ENCODE measurements at regions not wholly inside any gene's neighbourhood (a gene's known extent, or its start where the extent isn't known, plus 50 kb on each side); places are given as distances from the start of the nearest gene placed in this dataset.
"Not testable (repeated sequence)": the region's sequence is repeated elsewhere in the genome, so short reads cannot be mapped to it uniquely, and the experiment has no call there.

DNA sequence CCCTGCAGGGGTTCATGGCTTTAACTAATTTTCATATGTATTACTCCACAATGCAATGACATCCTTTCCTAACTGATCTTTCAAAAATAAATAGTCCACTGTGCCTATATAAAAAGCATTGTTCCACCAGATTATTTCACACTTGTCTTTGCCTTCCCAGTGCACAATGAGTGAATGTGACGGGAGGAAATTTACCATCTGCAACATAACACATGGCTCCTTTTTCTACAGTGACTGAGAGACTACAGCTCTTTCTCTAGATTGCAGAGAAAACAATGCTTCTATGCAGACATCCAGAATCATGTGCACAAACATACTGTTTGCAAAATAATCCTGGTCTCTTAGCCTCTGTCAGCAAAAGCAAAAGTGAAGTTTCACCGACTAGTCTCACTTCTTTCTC lies 483.7 kb upstream of the PIK3R1 start:
- Histone ChIP-seq H3K27me3 (no peaks in the 10 kb centered on the region), H3K4me3 (no peak overlapping the region), H3K4me1 (no peaks in the 10 kb centered on the region), H3K9me3 (no peaks in the 10 kb centered on the region), H3K27ac (no peak overlapping the region), H3K36me3 (no peaks in the 10 kb centered on the region)
- no peak for DNase-seq
- TF ChIP-seq POLR2A (IDR thresholded peaks at IDR 0.05) (no peak), CTCF (IDR thresholded peaks at IDR 0.05) (no peak)

DNA sequence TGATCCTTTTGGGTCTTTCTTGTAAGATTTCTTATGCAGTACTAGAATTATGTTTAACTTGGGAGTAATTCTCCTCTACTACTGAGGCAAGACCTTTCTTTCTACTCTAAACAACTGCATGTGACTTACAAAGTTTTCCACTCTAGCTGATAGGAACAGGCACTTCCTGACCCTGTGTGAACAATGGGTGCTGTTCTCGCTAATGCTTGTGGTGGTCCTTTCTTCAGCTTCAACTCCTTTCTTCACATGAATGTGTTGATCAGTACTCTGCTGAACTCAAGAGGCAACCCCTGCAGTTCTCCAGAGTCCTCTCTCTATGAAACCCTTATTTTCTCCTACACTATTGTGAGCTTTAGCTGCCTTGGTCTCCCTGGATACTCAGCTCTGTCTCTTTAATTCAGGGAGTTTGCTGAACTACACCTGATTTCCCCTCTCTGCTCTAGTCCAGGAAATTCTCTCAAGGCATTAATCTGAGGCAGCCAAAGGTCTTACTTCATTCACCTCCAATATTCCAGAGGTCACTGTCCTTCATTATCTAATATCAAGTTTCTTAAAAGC lies 484.6 kb upstream of the PIK3R1 start:
- H3K4me3 ChIP-seq, result no peak overlapping the region
- H3K4me1 ChIP-seq, result no peaks in the 10 kb centered on the region
- no peaks in the 10 kb centered on the region for H3K36me3 ChIP-seq
- no peaks in the 10 kb centered on the region for H3K9me3 ChIP-seq
- H3K27me3 ChIP-seq, result no peaks in the 10 kb centered on the region
- no peak overlapping the region for H3K27ac ChIP-seq
- DNase-seq, result no peak
- TF ChIP-seq POLR2A (IDR thresholded peaks at IDR 0.05), result no peak
- no peak for TF ChIP-seq CTCF (IDR thresholded peaks at IDR 0.05)

DNA sequence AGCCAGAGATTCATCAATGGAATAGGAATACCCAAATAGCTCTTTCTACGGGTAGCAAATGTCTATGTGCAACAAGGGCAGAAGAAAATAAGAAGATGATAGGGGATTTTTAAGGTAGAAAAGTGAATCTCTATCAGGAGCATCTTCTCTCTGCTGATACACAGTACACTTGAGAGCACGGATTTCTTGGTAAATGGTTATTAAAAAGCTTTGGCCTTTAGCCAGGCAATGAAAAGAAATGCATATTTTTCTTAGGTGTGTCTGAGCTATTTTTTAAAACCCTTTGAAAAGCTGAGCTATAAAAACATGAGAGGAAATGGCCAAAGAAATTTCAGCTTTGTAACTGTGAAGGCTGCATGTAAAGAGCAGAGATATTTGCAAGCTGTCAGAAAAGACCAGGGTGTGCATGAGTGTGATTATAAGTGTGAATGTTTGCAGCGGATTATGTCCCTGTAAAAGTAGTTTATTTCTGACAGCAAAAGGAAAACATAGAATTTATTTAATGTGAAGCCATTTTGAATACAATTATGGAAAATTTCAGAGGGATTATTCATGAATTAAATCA lies 487.1 kb upstream of the PIK3R1 start:
- no peak for DNase-seq
- Histone ChIP-seq H3K36me3 (no peaks in the 10 kb centered on the region), H3K4me1 (no peaks in the 10 kb centered on the region), H3K27me3 (no peaks in the 10 kb centered on the region), H3K4me3 (no peak overlapping the region), H3K27ac (no peak overlapping the region), H3K9me3 (no peaks in the 10 kb centered on the region)
- TF ChIP-seq POLR2A (IDR thresholded peaks at IDR 0.05), result no peak
- TF ChIP-seq CTCF (IDR thresholded peaks at IDR 0.05), result no peak

DNA sequence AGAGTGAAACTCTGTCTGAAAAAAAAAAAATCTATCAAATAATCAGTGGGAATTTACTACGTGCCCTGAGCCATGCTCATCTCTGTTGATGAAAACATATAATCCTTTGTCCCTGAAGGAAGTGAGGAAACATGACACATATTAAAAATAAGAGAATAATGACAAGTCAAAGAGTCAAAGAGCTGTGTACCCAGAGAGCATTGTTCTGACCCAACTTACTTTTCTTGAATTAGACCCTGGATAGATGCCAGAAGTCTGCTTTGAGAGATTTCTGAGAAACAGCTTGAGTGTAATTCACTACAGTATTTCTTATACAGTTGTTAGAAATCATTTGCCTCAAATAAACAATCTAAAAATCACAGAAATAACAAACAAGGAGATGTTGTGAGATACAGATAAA lies 490.0 kb upstream of the PIK3R1 start:
- no peak for DNase-seq
- TF ChIP-seq POLR2A (IDR thresholded peaks at IDR 0.05) (no peak), CTCF (IDR thresholded peaks at IDR 0.05) (no peak)
- H3K27ac ChIP-seq, result no peak overlapping the region

DNA sequence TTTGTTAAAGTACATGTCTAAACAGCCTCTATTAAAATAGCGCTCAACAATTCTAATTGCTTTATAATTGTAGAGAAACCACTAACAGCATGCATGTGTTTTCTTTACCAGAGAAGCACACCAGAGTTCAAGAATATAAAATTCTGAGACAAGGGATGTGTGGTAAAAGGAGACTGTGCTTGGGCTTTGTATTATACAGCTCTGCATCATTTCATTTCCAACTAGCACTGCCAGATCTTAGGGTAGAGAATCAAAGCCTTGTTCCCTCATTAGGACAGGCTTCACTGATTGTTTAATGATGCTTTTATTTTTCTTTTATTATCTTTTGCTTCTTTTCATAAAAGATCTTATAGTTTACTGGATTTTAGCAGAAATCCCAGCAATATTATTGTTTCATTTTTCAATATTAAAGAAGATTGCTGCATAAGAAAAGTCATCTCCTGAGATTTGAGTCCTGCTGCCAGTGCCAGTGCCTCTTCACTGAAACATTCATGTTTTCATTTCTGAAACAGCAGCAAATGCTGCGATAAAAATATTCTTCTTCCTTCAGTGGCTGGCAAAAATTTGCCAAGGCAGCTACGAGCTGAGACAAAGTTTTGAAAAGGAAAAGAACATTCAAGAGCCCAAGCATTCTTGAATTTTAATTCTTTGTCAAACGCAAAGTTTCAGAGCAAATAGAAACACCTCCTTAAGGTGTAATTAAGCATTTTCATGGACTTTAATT lies 491.0 kb upstream of the PIK3R1 start:
- DNase-seq, result no peak
- no peaks in the 10 kb centered on the region for H3K36me3 ChIP-seq
- no peaks in the 10 kb centered on the region for H3K27me3 ChIP-seq
- H3K9me3 ChIP-seq, result no peaks in the 10 kb centered on the region
- no peak overlapping the region for H3K27ac ChIP-seq
- TF ChIP-seq POLR2A (IDR thresholded peaks at IDR 0.05), result no peak
- H3K4me3 ChIP-seq, result no peak overlapping the region
- no peaks in the 10 kb centered on the region for H3K4me1 ChIP-seq

More for the DNA sequence above, 490.0 kb upstream of the PIK3R1 start:
- no peaks in the 10 kb centered on the region for H3K4me1 ChIP-seq
- H3K36me3 ChIP-seq, result no peaks in the 10 kb centered on the region
- H3K4me3 ChIP-seq, result no peak overlapping the region
- no peaks in the 10 kb centered on the region for H3K27me3 ChIP-seq
- no peaks in the 10 kb centered on the region for H3K9me3 ChIP-seq

GRCh38 chr5:67723873-67724272 lies 491.7 kb upstream of the PIK3R1 start:
- no peaks in the 10 kb centered on the region for H3K27me3 ChIP-seq
- no peaks in the 10 kb centered on the region for H3K36me3 ChIP-seq
- TF ChIP-seq POLR2A (IDR thresholded peaks at IDR 0.05) (no peak), CTCF (IDR thresholded peaks at IDR 0.05) (no peak)
- no peak overlapping the region for H3K27ac ChIP-seq
- H3K4me1 ChIP-seq, result no peaks in the 10 kb centered on the region
- no peak for DNase-seq
- no peaks in the 10 kb centered on the region for H3K9me3 ChIP-seq
- H3K4me3 ChIP-seq, result no peak overlapping the region

- H3K4me1 ChIP-seq, H3K27ac ChIP-seq, H3K9me3 ChIP-seq, DNase-seq, H3K4me3 ChIP-seq, H3K27me3 ChIP-seq, H3K36me3 ChIP-seq: not testable (repeated sequence)
Measured at GRCh38 chr5:67722582-67722981, 493.0 kb upstream of the PIK3R1 start.

Measured in Peyer's patch (tissue), 4 donors.